ENCODE measurements at regions not wholly inside any gene's neighbourhood (a gene's known extent, or its start where the extent isn't known, plus 50 kb on each side); places are given as distances from the start of the nearest gene placed in this dataset.

GRCh38 chr3:15861163-15861562, 63.4 kb upstream of the ANKRD28 start:
- no peak for TF ChIP-seq POLR2AphosphoS5 (IDR thresholded peaks at IDR 0.05; ENCODE audit: low read depth, low read length)
- no peak for TF ChIP-seq SPI1 (IDR thresholded peaks at IDR 0.05; ENCODE audit: low read depth, low read length)
- TF ChIP-seq POLR2A (IDR thresholded peaks at IDR 0.05; ENCODE audit: low read depth, low read length), result no peak

Data from GM12891 (cell line).